Astrocyte (in vitro differentiated cells and primary cell): ENCODE measurements at regions not wholly inside any gene's neighbourhood (a gene's known extent, or its start where the extent isn't known, plus 50 kb on each side); places are given as distances from the start of the nearest gene placed in this dataset.

Experiments used
- DNase-seq: peaks from one replicate; pipeline ENCODE4 v3.0.0-alpha.2; 2010; ENCODE audit warnings: low read depth
- FAIRE-seq: peaks from 2 replicates; lab custom pipeline; 2011; peaks lifted over from hg19 to GRCh38; lab: Jason Lieb, UNC
- H2AFZ ChIP-seq: 2 replicates; pipeline ENCODE4 v1.6.0; 2012; ENCODE audit warnings: low read depth, low read length, inconsistent platforms
- H3K27ac ChIP-seq: 2 replicates; pipeline ENCODE4 v1.5.1; 2011; ENCODE audit warnings: low read depth, low read length, inconsistent platforms
- H3K27me3 ChIP-seq: 2 replicates; pipeline ENCODE4 v1.6.0; 2011; ENCODE audit warnings: low read length, inconsistent platforms; ENCODE audit not compliant: insufficient read depth
- H3K36me3 ChIP-seq: 2 replicates; pipeline ENCODE4 v1.5.1; 2011; ENCODE audit warnings: low read length, inconsistent platforms; ENCODE audit not compliant: insufficient read depth
- H3K4me1 ChIP-seq: 2 replicates; pipeline ENCODE4 v1.5.1; 2011; ENCODE audit warnings: low read length, inconsistent platforms; ENCODE audit not compliant: insufficient read depth
- H3K4me2 ChIP-seq: 2 replicates; pipeline ENCODE4 v1.6.0; 2012; ENCODE audit warnings: low read length, inconsistent platforms
- H3K4me3 ChIP-seq: 2 replicates; pipeline ENCODE4 v1.5.1; 2011; ENCODE audit warnings: low read depth, mild to moderate bottlenecking, low read length, inconsistent platforms; ENCODE audit not compliant: insufficient read depth
- H3K79me2 ChIP-seq: 2 replicates; pipeline ENCODE4 v1.6.0; 2012; ENCODE audit warnings: mild to moderate bottlenecking, low read length, inconsistent platforms; ENCODE audit not compliant: insufficient read depth
- H3K9ac ChIP-seq: 2 replicates; pipeline ENCODE4 v1.6.0; 2012; ENCODE audit warnings: mild to moderate bottlenecking, low read length, inconsistent platforms
- H3K9me3 ChIP-seq: 2 replicates; pipeline ENCODE4 v1.5.1; 2012; ENCODE audit warnings: low read depth, mild to moderate bottlenecking, low read length, inconsistent platforms; ENCODE audit not compliant: insufficient read depth
- H4K20me1 ChIP-seq: 2 replicates; pipeline ENCODE4 v1.6.0; 2012; ENCODE audit warnings: low read length, inconsistent platforms; ENCODE audit not compliant: insufficient read depth
- H3K27ac Mint-ChIP-seq: one replicate; pipeline ENCODE4 v1.8.0; 2021; ENCODE audit warnings: mild to moderate bottlenecking, mixed read lengths; ENCODE audit not compliant: unreplicated experiment
- H3K27me3 Mint-ChIP-seq: one replicate; pipeline ENCODE4 v1.8.0; 2021; ENCODE audit warnings: low read depth, mixed read lengths; ENCODE audit not compliant: unreplicated experiment
- H3K36me3 Mint-ChIP-seq: one replicate; pipeline ENCODE4 v1.8.0; 2021; ENCODE audit warnings: low read depth, mixed read lengths; ENCODE audit not compliant: unreplicated experiment
- H3K4me1 Mint-ChIP-seq: one replicate; pipeline ENCODE4 v1.8.0; 2021; ENCODE audit warnings: low read depth, mixed read lengths; ENCODE audit not compliant: unreplicated experiment
- H3K4me3 Mint-ChIP-seq: one replicate; pipeline ENCODE4 v1.8.0; 2021; ENCODE audit warnings: mild to moderate bottlenecking, moderate library complexity, mixed read lengths; ENCODE audit not compliant: unreplicated experiment
- H3K9me3 Mint-ChIP-seq: one replicate; pipeline ENCODE4 v1.8.0; 2021; ENCODE audit warnings: mild to moderate bottlenecking, mixed read lengths; ENCODE audit not compliant: unreplicated experiment
- EZH2 ChIP-seq: IDR thresholded peaks from 2 replicates; pipeline ENCODE4 v1.6.1; 2012; ENCODE audit warnings: mild to moderate bottlenecking, low read length, inconsistent platforms; ENCODE audit not compliant: insufficient read depth
- TF ChIP-seq, protein P1 (sequence below): IDR thresholded peaks from 2 replicates; pipeline ENCODE4 v1.5.1; 2011; ENCODE audit warnings: low read depth, mild to moderate bottlenecking, inconsistent platforms, low read length, moderate library complexity; ENCODE audit not compliant: insufficient read depth

DNA sequence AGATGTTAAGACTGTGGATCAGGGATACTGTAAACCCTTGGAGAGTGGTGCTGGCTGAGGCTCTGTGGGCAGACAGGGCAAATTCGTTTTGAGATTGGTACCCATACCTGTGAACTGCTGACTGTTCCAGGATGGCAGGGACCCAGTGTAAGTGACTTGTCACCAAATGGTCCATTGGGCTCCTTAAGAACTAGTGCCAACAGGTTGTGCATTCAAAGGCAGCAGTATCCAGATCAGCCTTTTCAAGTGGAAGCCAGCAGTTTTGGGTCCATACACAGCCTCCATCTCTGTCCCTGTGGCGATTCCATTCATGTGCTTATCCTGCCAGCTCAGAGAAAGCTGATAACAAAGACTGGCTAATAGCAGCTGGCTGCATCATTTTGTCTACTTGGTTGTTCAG, 84.0 kb upstream of the SCOC start:
- no peak overlapping the region for H3K4me2 ChIP-seq
- no peaks in the 10 kb centered on the region for H3K36me3 ChIP-seq
- FAIRE-seq (no peak), DNase-seq (no peak)
- Mint-ChIP-seq H3K27me3 (peaks cover 14% of the 10 kb centered on the region), H3K4me1 (no peaks in the 10 kb centered on the region), H3K9me3 (no peaks in the 10 kb centered on the region), H3K36me3 (no peaks in the 10 kb centered on the region), H3K27ac (no peak overlapping the region), H3K4me3 (no peak overlapping the region)
- no peak overlapping the region for H3K9ac ChIP-seq
- no peak overlapping the region for H3K4me3 ChIP-seq
- H2AFZ ChIP-seq = no peak overlapping the region
- TF ChIP-seq, protein P1, sequence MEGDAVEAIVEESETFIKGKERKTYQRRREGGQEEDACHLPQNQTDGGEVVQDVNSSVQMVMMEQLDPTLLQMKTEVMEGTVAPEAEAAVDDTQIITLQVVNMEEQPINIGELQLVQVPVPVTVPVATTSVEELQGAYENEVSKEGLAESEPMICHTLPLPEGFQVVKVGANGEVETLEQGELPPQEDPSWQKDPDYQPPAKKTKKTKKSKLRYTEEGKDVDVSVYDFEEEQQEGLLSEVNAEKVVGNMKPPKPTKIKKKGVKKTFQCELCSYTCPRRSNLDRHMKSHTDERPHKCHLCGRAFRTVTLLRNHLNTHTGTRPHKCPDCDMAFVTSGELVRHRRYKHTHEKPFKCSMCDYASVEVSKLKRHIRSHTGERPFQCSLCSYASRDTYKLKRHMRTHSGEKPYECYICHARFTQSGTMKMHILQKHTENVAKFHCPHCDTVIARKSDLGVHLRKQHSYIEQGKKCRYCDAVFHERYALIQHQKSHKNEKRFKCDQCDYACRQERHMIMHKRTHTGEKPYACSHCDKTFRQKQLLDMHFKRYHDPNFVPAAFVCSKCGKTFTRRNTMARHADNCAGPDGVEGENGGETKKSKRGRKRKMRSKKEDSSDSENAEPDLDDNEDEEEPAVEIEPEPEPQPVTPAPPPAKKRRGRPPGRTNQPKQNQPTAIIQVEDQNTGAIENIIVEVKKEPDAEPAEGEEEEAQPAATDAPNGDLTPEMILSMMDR = no peak
- no peak for TF ChIP-seq EZH2
- H3K4me1 ChIP-seq = no peaks in the 10 kb centered on the region
- H3K79me2 ChIP-seq = no peaks in the 10 kb centered on the region
- H3K27me3 ChIP-seq = peaks cover 10% of the 10 kb centered on the region
- H4K20me1 ChIP-seq = no peaks in the 10 kb centered on the region
- H3K9me3 ChIP-seq = no peaks in the 10 kb centered on the region
- no peak overlapping the region for H3K27ac ChIP-seq

DNA sequence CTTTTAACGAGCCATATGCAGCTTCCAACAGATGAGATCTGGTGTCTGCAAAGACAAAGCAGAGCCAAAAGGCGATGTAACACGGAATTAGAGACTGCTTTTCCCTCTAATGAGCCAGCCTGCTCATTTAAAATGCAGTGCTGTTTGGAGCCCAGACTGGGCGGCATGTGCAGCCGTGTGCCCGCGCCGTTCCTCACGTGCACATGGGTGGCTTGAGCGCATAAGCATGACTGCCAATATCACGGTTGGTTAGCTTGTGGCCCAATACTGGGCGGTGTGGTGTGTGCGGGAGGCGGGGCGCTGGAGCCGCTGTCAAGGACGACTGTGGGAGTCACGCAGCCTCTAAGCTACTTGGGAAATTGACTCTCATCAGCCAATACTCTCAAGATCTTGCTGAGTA, 87.0 kb upstream of the SCOC start:
- no peak overlapping the region for H3K4me3 ChIP-seq
- no peaks in the 10 kb centered on the region for H4K20me1 ChIP-seq
- no peaks in the 10 kb centered on the region for H3K79me2 ChIP-seq
- no peaks in the 10 kb centered on the region for H3K9me3 Mint-ChIP-seq
- peaks cover 19% of the 10 kb centered on the region for H3K27me3 Mint-ChIP-seq
- no peak overlapping the region for H2AFZ ChIP-seq
- no peak for TF ChIP-seq EZH2
- TF ChIP-seq, protein P1 = no peak
- peaks cover 14% of the 10 kb centered on the region for H3K27me3 ChIP-seq
- H3K27ac ChIP-seq = no peak overlapping the region
- H3K36me3 ChIP-seq = no peaks in the 10 kb centered on the region
- no peak overlapping the region for H3K4me3 Mint-ChIP-seq
- H3K27ac Mint-ChIP-seq = no peak overlapping the region
- no peaks in the 10 kb centered on the region for H3K4me1 Mint-ChIP-seq
- no peak overlapping the region for H3K4me2 ChIP-seq
- H3K9ac ChIP-seq = no peak overlapping the region
- no peak for FAIRE-seq
- H3K9me3 ChIP-seq = no peaks in the 10 kb centered on the region
- no peaks in the 10 kb centered on the region for H3K36me3 Mint-ChIP-seq
- H3K4me1 ChIP-seq = no peaks in the 10 kb centered on the region
- no peak for DNase-seq

DNA sequence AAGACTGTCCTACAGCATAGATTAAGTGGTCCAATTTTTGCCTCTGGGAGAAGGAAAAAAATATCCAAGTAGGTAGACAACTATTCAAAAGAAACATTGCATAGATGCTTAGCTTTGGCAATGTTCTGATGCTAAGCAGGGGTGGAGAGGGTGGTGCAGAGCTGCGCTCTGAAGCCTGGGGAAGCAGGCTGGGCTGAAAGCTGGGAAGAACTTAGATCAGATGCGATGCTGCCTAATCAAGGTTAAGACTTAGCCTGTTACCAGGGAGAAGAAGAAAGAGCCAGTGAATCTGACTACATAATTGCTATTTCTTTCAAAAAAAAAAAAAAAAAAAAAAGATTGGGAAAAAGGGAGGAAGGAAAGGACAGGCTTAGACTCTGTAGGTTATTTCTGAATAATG, 89.0 kb upstream of the SCOC start:
- H3K9me3 Mint-ChIP-seq = peaks cover 6% of the 10 kb centered on the region

More for the DNA sequence above, 89.0 kb upstream of the SCOC start:
- Histone ChIP-seq H3K36me3 (no peaks in the 10 kb centered on the region), H3K9me3 (no peaks in the 10 kb centered on the region), H3K27me3 (peaks cover 14% of the 10 kb centered on the region), H3K9ac (no peak overlapping the region), H3K4me3 (no peak overlapping the region), H2AFZ (no peak overlapping the region), H3K27ac (no peak overlapping the region), H3K4me2 (no peak overlapping the region), H3K4me1 (no peaks in the 10 kb centered on the region), H3K79me2 (no peaks in the 10 kb centered on the region), H4K20me1 (no peaks in the 10 kb centered on the region)
- DNase-seq = no peak
- Mint-ChIP-seq H3K36me3 (no peaks in the 10 kb centered on the region), H3K27ac (no peak overlapping the region), H3K4me1 (no peaks in the 10 kb centered on the region), H3K4me3 (no peak overlapping the region), H3K27me3 (peaks cover 19% of the 10 kb centered on the region)
- FAIRE-seq = no peak
- TF ChIP-seq, protein P1 = no peak
- TF ChIP-seq EZH2 = no peak
